Activated CD4-positive, alpha-beta T cell treated with anti-CD3 and anti-CD28 coated beads for 48 hours (primary cell): ENCODE measurements at regions not wholly inside any gene's neighbourhood (a gene's known extent, or its start where the extent isn't known, plus 50 kb on each side); places are given as distances from the start of the nearest gene placed in this dataset.

Experiments
- DNase-seq: peaks from one replicate; pipeline ENCODE4 v3.0.0-alpha.2; 2020

DNA sequence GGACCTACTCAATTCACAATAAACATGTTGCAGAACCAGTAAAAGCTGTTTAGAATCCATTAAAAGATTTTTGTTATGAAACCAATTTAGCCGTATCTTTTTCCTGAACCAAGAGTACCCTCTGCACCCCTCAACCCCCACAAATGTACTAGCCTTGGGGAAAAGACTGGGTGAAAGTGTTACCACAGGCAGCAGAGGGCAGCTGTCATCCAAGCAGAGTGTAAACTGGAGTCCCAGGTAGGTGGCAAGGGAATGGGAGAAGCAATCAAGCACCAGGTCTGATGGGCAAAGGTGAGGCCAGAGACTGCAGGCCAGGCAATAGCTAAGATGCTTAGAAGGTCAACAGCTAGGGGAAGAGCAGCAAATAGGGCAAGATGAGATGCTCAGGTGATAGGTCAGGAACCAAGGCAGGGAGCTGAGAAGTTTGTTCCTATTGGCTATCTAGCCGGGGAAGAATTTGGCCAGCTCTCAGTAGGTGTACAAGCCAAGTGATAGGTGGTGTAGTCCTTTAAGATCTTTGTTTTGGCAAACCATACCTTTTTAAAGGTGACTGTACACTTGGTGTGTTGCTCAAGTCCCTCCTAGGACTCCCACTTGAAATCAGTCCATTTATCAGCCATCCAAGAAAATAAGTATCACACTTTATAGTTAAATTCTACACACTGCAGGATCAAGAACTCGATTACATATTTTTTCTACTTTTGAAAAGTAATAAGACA, 77.8 kb upstream of the CCDC112 start:
- no peak for DNase-seq

DNA sequence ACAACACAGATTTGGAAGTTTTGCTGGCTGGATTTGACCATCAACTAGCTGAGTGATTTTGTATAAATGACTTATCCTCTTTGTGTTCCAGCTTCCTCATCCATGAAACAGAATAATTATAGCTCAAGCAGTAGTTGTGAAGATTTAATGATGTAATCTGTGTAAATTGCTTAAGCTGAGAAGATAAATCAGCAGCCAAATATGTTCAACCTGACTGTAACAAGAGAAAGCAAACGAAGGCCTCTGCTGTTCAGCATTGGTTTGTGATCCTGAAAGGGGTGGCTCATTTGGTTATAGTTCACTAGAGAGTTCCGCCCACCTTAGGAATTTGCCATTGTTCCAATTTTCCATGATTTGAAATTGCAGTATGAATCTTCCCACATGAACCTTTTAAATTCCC, 75.7 kb upstream of the CCDC112 start:
- no peak for DNase-seq

DNA sequence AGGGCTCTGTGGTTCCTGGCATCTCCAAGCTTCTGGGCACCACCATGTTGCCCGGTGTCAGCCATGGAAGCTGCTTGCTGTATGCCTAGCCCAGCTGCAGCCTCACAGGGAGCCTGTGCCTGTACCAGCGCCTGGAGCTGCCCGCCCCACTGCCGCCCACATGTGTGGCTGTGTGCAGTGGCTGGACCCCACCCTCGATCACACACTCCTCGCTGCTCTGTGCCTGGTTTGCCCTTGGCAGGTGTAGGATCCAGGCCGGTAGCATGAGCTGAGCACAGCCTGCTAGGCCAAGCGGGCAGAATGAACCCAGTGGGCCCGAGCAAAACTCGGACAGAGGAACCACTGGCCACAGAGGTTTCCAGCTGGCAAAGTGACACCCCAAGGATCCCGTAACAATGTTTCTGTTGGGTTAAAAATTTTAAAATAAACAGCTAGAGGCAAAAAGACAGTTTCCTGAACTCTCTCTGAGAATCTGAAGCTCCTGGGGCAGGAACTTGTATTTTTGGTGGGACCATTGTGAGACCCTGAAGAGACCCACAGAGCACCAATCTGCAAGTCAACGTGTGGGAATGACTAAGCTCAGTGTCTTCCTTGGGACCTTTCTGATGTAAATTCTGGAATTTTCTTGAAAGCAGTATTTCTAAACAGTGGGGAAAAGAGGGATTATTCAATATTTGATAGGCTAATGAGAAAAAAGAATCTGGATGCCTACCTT, 73.1 kb upstream of the CCDC112 start:
- DNase-seq: no peak

DNA sequence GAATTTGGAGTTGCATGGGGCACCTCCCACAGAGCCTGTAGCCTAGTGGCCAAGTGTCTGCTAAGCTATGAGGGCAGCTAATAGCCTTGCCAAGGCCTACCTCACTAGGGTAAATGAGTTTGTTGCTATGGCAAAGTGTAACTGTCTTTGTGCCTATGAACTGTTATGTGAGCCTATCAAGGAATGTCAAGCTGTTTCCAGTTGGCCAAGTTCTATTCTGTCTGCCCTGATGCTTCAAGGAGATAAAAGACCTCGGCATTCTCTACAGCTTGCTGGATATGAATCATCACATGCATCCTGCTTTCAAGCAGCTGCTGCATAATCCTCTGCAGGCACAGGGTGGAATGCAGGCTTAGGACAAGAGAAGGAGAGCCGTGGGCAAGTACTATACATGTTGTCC, 69.8 kb upstream of the CCDC112 start:
- DNase-seq: no peak

DNA sequence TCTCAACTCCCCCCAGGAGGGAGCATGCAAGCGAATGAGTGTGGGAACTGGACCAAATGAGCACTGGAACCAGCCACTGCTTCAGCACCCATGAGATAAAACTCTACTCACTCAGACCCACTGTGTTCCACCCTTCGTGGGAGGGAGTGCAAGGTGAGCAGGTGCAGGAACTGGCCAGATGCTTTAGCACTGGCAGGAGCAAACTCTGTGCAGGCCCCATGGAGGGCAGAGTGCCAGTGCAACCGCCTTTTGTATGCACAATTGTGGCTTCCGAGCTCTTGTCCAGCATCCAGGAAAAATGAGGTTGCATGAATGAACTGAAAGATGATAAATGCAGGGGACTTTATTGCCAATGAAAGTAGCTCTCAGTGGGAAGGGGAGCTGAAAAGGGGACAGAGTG, 67.4 kb upstream of the CCDC112 start:
- DNase-seq: no peak

DNA sequence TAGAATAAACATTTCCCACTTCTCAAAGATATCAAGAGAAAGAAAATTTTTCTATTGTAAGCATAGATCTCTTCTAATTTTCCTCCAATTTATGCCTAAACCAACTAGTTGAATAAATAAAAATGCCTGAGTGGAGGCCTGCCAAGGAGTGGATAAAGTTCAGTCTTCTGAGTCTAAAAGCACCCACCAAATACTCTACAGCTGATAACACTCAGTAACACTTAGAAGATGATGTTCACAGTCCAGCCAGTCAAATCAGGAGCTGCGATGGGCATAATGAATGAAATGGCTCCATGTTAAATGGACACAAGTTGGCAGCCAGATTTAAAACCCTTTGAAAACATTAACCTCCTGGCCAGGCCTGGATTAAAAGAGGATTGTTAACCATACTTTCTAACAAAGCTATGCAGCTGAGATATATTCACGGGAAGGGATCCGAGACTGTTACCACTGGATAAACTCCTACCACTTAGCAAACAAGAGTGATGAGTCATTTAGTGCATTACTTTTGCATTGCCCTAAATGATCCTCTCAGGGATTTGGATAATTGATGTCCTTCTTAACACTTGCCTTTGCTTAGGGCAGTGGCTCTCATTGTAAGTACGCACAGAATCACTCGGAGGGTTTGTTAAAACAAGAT, 63.7 kb upstream of the CCDC112 start:
- no peak for DNase-seq

DNA sequence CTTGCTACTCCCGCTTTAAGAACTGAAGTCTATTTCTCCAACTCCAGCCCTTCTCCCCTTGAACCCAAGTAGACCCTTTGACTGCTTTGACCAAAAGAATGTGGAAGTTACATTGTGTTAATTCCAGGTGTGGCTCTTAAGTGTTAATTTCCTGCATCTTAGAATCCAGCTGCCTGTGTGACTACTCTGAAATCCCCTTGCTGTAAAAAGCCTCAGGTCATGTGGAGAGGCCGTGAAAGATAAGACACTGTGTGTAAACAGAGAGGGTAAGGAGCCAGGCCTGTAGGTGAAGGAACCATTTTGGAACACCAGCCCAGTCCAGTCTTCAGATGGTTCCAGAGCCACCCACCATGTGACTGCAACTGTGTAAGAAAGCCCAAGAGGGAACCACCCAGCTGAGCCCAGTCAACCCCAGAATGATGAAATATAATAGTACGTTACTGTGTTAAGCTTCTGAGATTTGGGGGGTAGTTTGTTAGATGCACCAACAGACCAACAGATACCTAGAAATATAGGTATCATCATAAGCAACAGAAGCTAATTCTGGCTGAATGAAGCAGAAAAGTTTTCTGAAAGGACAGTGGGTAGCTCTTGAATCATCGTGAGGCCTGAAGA, 59.4 kb upstream of the CCDC112 start:
- no peak for DNase-seq

DNA sequence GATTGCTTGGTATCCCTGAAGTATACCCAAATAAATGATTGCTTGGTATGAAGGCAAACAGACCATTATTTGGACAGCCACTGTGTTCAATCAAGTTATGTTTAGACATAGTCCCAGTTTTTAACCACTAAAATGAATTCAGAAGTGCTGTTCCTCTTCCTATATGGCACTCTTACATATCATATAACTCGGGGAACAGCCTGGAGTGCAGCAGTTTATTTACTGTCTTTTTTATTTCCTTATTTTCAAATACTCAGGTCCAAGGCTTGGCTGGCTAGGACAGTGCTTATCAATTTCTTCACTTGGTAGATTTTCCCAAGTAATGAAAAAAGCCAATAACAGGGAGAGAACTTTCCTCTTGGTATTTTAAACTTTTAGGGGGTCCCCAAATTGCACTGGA, 58.6 kb upstream of the CCDC112 start:
- DNase-seq: no peak

DNA sequence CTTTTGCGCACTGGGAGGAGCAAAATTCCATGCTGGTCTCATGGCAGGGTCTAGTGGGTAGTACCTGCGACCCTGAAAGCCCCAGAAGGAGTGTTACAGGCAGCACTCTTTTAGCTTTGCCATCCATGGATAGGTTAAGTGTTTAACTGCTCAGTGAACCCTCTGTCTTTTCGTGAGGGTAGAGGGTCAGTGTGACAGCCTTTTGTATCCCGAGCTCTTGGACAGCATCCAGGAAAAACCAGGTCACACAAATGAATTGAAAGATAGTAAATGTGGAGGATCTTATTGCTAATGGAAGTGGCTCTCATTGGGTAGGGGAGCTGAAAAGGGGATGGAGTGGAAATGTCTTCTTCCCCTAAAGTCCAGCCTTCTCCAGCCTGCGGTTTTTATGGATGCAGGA, 57.8 kb upstream of the CCDC112 start:
- no peak for DNase-seq

DNA sequence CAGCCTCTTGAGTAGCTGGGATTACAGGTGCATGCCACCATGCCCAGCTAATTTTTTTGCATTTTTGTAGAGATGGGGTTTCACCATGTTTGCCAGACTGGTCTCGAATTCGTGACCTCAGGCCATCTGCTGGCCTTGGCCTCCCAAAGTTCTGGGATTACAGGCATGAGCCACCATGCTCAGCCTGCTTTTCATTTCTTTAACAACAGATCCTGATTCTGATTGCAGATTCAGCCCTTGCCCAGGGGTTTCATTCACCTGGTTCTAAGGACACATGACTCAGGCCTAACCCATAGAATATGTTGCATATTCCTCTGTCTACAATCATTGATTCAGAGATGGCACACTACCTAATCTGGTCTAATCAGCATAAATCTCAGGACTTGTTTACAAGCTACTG, 56.1 kb upstream of the CCDC112 start:
- no peak for DNase-seq

DNA sequence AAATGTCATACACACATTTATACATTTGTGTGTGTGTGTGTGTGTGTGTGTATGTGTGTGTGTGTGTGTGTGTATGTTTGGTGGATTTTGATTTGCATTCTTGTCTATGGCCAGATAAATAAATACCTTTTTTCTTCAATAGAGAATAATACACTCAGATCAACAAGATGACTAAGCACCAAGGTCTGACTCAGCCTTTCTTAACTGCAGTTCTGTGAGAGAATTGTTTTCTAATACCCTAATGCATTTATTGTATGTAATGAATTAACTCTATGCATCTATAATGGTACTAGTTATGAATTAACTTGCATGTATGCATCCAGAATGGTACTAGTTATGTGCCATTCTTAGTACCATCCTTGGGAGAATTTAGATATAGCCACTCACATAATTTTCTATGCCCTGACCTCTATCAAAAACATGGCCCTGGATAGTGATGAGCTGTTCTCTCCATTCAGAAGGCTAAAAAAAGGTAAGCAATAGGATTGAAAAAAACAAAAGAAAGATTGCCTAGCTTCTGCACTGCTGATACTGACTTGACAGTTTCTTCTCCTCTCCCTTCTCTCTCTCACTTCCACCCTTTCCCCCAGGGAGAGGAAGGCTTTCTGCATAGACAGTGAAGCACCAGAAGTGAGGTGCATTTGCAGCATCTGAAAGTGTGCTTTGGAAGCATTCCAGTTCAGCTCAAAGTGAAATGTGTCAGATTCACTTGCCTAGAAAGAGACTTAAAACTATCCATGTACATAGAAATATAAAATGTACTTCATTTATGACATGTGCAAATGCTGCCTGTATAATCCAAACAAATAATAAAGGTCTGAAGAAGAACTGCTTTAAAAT, 55.1 kb upstream of the CCDC112 start:
- no peak for DNase-seq

DNA sequence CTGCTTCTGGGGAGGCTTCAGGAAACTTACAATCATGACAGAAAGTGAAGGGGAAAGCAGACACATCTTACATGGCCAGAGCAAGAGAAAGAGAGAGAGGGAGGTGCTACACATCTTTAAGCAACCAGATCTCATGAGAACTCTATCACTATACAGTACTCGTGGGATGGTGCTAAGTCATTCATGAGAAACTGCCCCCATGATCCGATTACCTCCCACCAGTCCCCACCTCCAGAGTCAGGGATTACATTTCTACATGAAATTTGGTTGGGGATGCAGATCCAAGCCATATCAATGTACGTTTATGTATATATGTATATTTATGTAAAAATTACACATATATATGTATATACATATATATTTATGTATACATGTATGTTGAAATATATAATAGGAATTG, 54.4 kb upstream of the CCDC112 start:
- DNase-seq: no peak

DNA sequence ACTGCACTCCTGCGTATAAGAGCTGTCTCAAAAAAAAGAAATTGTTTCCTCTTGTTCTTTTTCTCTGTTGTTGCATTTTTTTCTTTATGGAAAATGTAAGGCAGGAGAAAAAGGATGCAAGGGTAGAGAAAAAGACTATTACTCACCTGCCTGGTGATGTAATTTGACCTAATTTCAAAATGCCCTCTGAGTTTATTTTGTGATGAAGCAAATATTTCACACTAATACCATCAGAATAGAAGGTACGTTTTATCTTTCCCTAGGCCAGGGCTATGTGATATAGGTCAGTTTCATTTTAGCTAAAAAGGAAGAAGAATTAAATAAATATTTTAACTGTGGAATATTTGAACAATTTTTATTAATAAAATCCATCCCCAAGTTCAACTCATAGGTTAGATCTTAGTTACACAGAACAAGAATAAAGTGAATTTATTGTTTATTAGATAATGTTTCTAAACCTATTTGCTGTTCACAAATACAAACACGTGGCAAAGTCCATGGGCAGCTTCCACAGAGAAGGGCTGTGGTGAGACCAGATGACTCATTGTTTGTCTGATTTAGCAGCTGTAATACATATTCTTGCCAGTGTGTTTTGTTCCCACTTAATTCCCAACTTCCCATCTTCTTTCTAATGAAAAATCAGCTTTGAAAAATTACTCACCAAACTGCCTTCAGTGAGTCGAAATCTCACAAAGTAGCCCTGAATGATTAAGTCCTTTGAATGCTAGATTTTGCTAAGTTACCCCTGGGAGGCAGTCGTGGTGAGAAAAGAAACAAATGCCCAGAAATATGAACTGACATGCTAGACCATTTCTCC, 52.8 kb upstream of the CCDC112 start:
- no peak for DNase-seq

DNA sequence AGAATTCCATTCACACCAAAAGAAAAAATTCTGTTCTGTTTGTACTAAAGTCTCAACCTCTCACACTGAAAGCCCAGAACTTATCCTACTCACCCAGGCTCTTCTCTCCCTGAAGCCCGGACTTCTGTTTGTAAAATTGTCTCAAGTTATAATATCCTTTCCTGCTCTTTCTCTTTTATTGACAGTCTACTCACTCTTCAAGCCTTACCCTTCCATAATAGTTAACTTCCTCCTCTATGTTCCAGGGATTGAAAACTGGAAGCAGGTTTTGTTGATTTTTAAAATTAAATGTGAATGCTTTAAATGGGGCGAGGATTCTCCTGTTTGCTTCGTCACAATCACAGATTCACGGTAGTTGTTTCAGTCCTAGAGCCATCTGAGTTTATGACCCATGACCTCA, 51.7 kb upstream of the CCDC112 start:
- DNase-seq: no peak
